ENCODE measurements at regions not wholly inside any gene's neighbourhood (a gene's known extent, or its start where the extent isn't known, plus 50 kb on each side); places are given as distances from the start of the nearest gene placed in this dataset.

DNA sequence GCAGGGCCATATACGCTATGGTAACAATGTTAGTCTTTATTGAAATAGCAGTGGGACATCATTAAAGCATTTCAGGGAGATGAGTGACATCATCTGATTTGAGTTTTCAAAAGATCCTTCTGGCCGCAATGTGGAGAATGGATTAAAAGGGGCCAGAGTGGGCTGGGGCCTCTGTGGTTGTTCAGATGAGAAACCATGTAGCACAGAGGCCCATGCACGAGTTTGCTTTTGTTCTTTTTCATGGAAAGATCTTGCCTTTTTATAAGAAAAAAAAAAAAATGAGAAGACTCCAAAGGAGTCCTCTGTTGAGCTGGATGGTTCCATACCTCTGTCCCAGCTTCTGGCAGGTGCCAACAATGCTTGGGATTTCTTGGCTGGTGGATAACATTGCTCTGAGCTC, 173.5 kb upstream of the SPRY4 start:
- TF ChIP-seq, protein P1, sequence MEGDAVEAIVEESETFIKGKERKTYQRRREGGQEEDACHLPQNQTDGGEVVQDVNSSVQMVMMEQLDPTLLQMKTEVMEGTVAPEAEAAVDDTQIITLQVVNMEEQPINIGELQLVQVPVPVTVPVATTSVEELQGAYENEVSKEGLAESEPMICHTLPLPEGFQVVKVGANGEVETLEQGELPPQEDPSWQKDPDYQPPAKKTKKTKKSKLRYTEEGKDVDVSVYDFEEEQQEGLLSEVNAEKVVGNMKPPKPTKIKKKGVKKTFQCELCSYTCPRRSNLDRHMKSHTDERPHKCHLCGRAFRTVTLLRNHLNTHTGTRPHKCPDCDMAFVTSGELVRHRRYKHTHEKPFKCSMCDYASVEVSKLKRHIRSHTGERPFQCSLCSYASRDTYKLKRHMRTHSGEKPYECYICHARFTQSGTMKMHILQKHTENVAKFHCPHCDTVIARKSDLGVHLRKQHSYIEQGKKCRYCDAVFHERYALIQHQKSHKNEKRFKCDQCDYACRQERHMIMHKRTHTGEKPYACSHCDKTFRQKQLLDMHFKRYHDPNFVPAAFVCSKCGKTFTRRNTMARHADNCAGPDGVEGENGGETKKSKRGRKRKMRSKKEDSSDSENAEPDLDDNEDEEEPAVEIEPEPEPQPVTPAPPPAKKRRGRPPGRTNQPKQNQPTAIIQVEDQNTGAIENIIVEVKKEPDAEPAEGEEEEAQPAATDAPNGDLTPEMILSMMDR (IDR thresholded peaks at IDR 0.05 in 8 of 11, conservative IDR thresholded peaks at IDR 0.05 in 3 of 11): no peak
- no peak for TF ChIP-seq POLR2A (IDR thresholded peaks at IDR 0.05)
